Keratinocyte (primary cell): ENCODE measurements at regions not wholly inside any gene's neighbourhood (a gene's known extent, or its start where the extent isn't known, plus 50 kb on each side); places are given as distances from the start of the nearest gene placed in this dataset.

ENCODE experiments used
- DNase-seq: peaks from one replicate; pipeline ENCODE4 v3.0.0-alpha.2; 2011; ENCODE audit warnings: low read depth, missing footprints, low spot score
- FAIRE-seq: peaks from 2 replicates; lab custom pipeline; 2011; peaks lifted over from hg19 to GRCh38; lab: Jason Lieb, UNC
- H2AFZ ChIP-seq: 2 replicates; pipeline ENCODE4 v1.6.0; 2012; ENCODE audit warnings: low read length, control low read depth, inconsistent platforms; ENCODE audit not compliant: control insufficient read depth
- H3K27ac ChIP-seq: 2 replicates; pipeline ENCODE4 v1.5.1; 2011; ENCODE audit warnings: low read length; ENCODE audit not compliant: control insufficient read depth, insufficient read depth
- H3K27me3 ChIP-seq: 3 replicates; pipeline ENCODE4 v1.6.0; 2011; ENCODE audit warnings: low read length; ENCODE audit not compliant: control insufficient read depth, insufficient read depth; ENCODE audit errors: extremely low read depth
- H3K36me3 ChIP-seq, 2 experiments: 2 replicates in 1 of 2; 3 replicates in 1 of 2; pipeline ENCODE4 v1.5.1; 2011; ENCODE audit warnings: low read length in 2 of 2, mild to moderate bottlenecking in 1 of 2; ENCODE audit not compliant: control insufficient read depth in 2 of 2, insufficient read depth in 2 of 2; ENCODE audit errors: extremely low read depth in 1 of 2
- H3K4me1 ChIP-seq: 3 replicates; pipeline ENCODE4 v1.5.1; 2011; ENCODE audit warnings: low read length; ENCODE audit not compliant: control insufficient read depth, insufficient read depth; ENCODE audit errors: extremely low read depth
- H3K4me2 ChIP-seq: 3 replicates; pipeline ENCODE4 v1.6.0; 2011; ENCODE audit warnings: low read depth, low read length; ENCODE audit not compliant: control insufficient read depth, insufficient read depth; ENCODE audit errors: extremely low read depth
- H3K4me3 ChIP-seq, 3 experiments: fragments of 200-600 bp in 1 of 3; sonication (generic) in 1 of 3; 2 replicates in 2 of 3; 3 replicates in 1 of 3; pipeline ENCODE4 v1.5.1; 2011 to 2016; ENCODE audit warnings: low read length in 3 of 3, mild to moderate bottlenecking in 3 of 3, control low read depth in 2 of 3, inconsistent platforms in 1 of 3, low read depth in 1 of 3, mixed read lengths in 1 of 3, mixed run types in 1 of 3, moderate library complexity in 1 of 3; ENCODE audit not compliant: control insufficient read depth in 2 of 3, insufficient read depth in 2 of 3; ENCODE audit errors: extremely low read depth in 1 of 3
- H3K79me2 ChIP-seq: 2 replicates; pipeline ENCODE4 v1.6.0; 2012; ENCODE audit warnings: low read length; ENCODE audit not compliant: control insufficient read depth, insufficient read depth
- H3K9ac ChIP-seq: 3 replicates; pipeline ENCODE4 v1.6.0; 2011; ENCODE audit warnings: low read length; ENCODE audit not compliant: control insufficient read depth, insufficient read depth; ENCODE audit errors: extremely low read depth
- H3K9me1 ChIP-seq: 3 replicates; pipeline ENCODE4 v1.6.0; 2011; ENCODE audit warnings: low read length; ENCODE audit not compliant: control insufficient read depth, insufficient read depth; ENCODE audit errors: extremely low read depth
- H3K9me3 ChIP-seq: 2 replicates; pipeline ENCODE4 v1.5.1; 2012; ENCODE audit warnings: low read depth, low read length; ENCODE audit not compliant: control insufficient read depth
- H4K20me1 ChIP-seq: 3 replicates; pipeline ENCODE4 v1.6.0; 2011; ENCODE audit warnings: low read length; ENCODE audit not compliant: control insufficient read depth, insufficient read depth; ENCODE audit errors: extremely low read depth
- CTCF ChIP-seq, 3 experiments: IDR thresholded peaks in 1 of 3; conservative IDR thresholded peaks in 1 of 3; optimal IDR thresholded peaks in 1 of 3; 2 replicates in 2 of 3; 3 replicates in 1 of 3; pipeline versions ENCODE3 to v1.5.1; 2011; ENCODE audit warnings: low read length in 3 of 3, mild to moderate bottlenecking in 3 of 3, moderate library complexity in 2 of 3, control low read depth in 1 of 3, inconsistent platforms in 1 of 3; ENCODE audit not compliant: insufficient read depth in 2 of 3; ENCODE audit errors: extremely low read depth in 1 of 3
- EZH2 ChIP-seq: IDR thresholded peaks from one replicate; pipeline ENCODE4 v1.6.1; 2012; ENCODE audit warnings: inconsistent platforms, mild to moderate bottlenecking, low read length, moderate library complexity
- dilution Hi-C: fragments of 300-500 bp; cut with MboI; formaldehyde crosslinking; loops from one replicate; pipeline ENCODE4 v1.7.0; 2020; ENCODE audit warnings: low sequenced_read_pairs; ENCODE audit not compliant: extremely low pct_ligation_motif_present

GRCh38 chr5:2427983-2428382 lies 323.5 kb downstream of the IRX2 start:
- dilution Hi-C loops, result no loop called here
- Histone ChIP-seq H3K27me3 (no peaks in the 10 kb centered on the region), H3K27ac (no peak overlapping the region), H3K9ac (no peak overlapping the region), H3K79me2 (no peaks in the 10 kb centered on the region), H3K4me2 (no peak overlapping the region), H3K4me3 (no peak overlapping the region), H3K9me3 (no peaks in the 10 kb centered on the region), H4K20me1 (no peaks in the 10 kb centered on the region), H3K9me1 (no peaks in the 10 kb centered on the region), H3K4me1 (no peaks in the 10 kb centered on the region), H3K36me3 (no peaks in the 10 kb centered on the region), H2AFZ (no peak overlapping the region)
- FAIRE-seq (no peak), DNase-seq (no peak)
- TF ChIP-seq CTCF (optimal IDR thresholded peaks at IDR 0.05 in 1 of 3, IDR thresholded peaks at IDR 0.05 in 1 of 3, conservative IDR thresholded peaks at IDR 0.05 in 1 of 3; ENCODE audit: extremely low read depth in 1 of 3, insufficient read depth in 2 of 3, low read length in 3 of 3), result no peak
- no peak for TF ChIP-seq EZH2

- no peaks in the 10 kb centered on the region for H3K9me1 ChIP-seq
- no peaks in the 10 kb centered on the region for H3K27me3 ChIP-seq
- H3K4me1 ChIP-seq, result no peaks in the 10 kb centered on the region
- dilution Hi-C loops, result no loop called here
- DNase-seq (no peak), FAIRE-seq (no peak)
- no peak overlapping the region for H3K27ac ChIP-seq
- TF ChIP-seq EZH2, result no peak
- no peak for TF ChIP-seq CTCF (optimal IDR thresholded peaks at IDR 0.05 in 1 of 3, IDR thresholded peaks at IDR 0.05 in 1 of 3, conservative IDR thresholded peaks at IDR 0.05 in 1 of 3; ENCODE audit: extremely low read depth in 1 of 3, insufficient read depth in 2 of 3, low read length in 3 of 3)
- no peak overlapping the region for H3K4me3 ChIP-seq
- H3K36me3 ChIP-seq, result no peaks in the 10 kb centered on the region
- H3K79me2 ChIP-seq, result no peaks in the 10 kb centered on the region
- no peak overlapping the region for H2AFZ ChIP-seq
- H3K9me3 ChIP-seq, result peaks cover 2% of the 10 kb centered on the region
- no peak overlapping the region for H3K9ac ChIP-seq
- no peaks in the 10 kb centered on the region for H4K20me1 ChIP-seq
- no peak overlapping the region for H3K4me2 ChIP-seq
Measured at GRCh38 chr5:2423634-2424033, 327.8 kb downstream of the IRX2 start.
